ENCODE measurements at regions not wholly inside any gene's neighbourhood (a gene's known extent, or its start where the extent isn't known, plus 50 kb on each side); places are given as distances from the start of the nearest gene placed in this dataset.

DNA sequence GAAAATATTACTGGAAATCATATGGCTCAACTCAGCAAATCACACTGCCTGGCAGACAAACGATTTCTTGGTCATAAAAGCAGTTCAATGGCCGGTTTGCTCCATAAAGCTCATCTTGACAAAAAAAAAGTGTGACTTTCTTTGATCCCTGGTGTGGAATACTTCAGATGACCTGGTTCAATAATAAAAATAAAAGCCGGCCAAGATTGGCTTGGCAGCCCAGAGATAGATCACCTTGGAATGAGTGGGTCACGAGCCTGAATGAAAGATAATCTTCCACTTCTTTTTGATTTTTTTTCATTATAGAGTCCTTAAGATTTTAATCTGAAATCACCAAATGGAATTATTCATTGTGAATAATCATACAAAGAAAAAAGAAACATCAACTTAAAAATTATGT, 445.3 kb upstream of the CITED2 start:
- DNase-seq = no peak
- intact Hi-C loops (cut with DNase I) = no loop called here
- no peak for ATAC-seq (ENCODE audit: poor library complexity)

DNA sequence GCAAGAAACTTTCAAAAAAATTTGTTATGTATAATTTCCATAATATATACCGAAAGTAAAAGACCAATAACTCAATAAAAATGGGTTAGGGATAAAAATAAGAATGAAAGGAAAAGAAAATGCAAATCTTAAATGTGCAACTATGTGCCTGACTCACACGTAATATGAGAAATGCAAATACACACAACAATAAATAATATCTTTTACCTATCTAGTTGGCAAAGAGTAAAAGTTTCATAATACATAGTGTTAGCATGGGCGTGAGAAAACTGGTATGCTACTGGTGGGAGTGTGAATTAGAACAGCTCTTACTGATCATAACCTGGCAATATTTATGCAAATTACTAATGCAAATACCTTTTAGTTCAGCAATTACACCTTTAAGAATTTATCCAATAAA, 438.5 kb upstream of the CITED2 start:
- intact Hi-C loops (cut with DNase I) = no loop called here
- ATAC-seq (ENCODE audit: poor library complexity) (no peak), DNase-seq (no peak)

DNA sequence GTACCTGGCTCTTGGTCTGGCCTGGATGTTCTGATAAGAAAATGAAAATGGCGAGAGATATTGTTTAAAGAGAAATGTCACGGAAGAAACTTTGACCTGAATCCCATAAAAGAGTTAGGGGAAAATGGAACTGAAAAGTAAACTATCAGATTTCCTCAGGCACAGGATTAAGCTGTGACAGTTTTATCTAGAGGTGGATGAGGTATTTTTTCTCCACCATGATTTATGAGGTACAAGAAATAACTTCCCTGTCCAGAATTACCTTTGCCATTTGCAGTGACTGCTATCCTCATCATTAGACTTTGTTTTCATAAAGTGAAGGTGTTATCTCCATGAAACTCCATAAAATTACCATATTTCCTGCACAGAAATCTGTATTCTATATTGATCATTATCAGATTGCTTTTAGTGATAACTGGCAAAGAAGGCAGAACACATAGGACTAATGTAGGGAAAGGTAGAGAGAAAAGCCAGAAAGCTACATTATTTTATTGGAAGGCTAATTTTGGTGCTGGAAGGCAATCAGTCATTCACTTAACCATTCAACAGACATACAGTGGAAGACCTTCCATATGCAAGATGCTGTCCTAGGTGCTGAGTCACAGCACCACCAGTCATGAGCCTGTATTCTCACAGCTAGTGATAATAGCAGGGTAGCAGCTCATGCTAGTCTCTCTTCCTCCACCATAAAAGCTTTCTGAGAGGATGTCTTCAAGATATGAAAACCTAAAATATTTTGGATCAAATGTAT, 427.3 kb upstream of the CITED2 start:
- DNase-seq (no peak), ATAC-seq (ENCODE audit: poor library complexity) (no peak)
- intact Hi-C loops (cut with DNase I) = no loop called here

DNA sequence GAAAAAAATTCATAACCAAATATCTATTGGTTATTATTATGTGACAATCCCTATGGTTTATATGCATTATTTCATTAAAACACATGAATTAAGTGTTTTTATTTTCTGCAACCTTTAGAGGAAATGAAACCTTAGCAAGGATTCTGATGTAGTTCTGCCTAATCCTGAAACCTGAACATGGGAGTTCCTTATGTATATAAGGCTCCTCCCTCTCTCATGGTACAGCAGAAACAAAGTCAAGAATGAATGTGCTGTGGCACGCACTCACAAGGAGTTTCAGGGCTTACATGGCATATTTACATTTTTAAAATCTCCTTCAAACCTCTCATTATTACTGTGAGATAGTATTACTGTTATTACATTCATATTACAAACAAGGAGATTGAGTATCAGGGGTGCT, 426.4 kb upstream of the CITED2 start:
- ATAC-seq (ENCODE audit: poor library complexity) = no peak
- intact Hi-C loops (cut with DNase I) = no loop called here
- no peak for DNase-seq

DNA sequence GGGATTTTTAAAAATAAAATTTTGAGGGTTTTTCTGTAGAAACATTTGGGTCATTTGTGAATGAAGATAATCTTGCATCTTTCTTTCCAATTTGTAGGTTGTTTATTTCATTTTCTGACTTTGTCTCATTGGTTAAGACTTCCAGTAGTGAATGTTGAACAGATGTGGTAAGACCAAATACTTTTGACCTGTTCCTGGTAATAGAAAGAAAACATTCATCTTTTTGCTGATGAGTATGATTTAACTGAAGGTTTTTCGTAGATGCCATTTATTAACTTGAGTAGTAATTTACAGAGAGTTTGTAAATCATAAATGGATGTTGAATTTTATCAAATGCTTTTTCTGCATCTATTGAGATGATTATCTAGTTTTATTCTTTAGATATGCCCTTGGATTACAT, 416.1 kb upstream of the CITED2 start:
- no peak for DNase-seq
- no peak for ATAC-seq (ENCODE audit: poor library complexity)
- intact Hi-C loops (cut with DNase I) = no loop called here

DNA sequence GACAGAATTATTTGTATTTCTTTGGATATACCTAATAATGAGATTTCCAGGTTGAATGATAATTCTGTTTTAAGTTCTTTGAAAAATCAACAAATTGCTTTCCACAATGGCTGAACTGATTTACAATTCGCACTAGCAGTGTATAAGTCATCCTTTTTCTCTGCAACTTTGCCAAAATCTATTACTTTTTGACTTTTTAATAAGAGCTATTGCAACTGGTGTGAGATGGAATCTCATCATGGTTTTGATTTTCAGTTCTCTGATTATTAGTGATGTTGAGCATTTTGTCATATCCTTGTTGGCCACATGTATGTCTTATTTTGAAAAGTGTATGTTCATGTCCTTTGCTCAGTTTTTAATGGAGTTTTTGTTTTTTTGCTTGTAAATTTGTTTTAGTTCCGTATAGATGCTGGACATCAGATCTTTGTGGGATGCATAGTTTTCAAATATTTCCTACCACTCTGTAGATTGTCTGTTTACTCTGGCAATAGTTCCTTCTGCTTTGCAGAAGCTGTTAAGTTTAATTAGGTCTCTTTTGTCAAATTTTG, 409.8 kb upstream of the CITED2 start:
- ATAC-seq (ENCODE audit: poor library complexity) (no peak), DNase-seq (no peak)
- intact Hi-C loops (cut with DNase I) = no loop called here

DNA sequence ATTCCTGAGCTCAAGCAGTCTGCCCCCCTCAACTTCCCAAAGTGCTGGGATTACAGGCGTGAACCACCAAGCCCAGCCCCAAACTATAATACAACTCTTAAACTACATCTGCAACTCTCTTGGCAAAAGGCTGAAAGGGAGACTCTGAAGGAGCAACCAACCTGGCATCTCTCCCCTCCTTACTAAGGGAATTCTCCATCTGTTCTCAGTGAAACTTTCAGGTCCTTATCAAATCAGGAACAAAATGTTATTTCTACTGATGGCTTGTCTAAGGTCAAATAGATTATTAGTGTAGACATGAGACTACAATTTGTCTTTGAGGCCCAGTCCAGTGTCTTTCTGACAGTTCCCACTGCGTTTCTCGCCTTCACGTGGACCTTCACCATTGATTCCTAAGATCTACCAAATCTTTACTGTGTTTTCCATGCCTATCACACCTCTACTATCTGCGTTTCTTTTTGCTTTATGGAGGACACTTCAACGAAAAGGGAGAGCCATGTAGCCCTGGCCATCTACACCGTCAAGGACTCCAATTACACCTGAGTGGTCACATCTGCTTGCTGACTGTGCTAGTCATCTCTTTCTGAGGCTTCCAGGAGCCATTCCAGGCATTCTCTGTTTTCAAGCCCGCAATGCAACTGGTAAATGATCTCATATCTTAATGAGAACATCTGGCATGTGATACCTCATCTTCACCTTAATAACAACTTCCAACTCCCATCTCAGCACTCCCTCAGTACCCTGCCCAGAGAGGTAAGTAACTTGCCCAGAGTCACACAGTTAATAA, 405.7 kb upstream of the CITED2 start:
- intact Hi-C loops (cut with DNase I) = no loop called here
- no peak for ATAC-seq (ENCODE audit: poor library complexity)
- no peak for DNase-seq

DNA sequence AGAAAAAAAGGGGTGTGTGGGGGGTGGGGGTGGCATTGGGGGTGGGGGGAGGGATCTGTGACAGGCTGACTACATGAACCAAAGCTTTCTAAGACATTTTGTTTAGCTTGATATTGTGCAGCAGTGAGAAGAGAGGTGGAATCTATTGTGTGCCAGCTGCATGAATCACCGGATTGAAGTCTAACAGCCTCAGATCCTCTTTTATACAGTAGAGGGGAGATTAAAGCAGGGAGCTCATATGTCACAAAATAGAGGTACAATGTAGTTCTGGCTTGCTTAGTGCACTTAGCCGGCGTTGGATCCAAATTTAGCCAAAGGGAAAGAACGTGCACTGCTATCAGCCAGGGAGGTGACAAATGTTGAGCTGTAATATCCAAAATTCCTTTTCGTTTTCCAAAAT, 404.2 kb upstream of the CITED2 start:
- intact Hi-C loops (cut with DNase I) = no loop called here
- DNase-seq (no peak), ATAC-seq (ENCODE audit: poor library complexity) (peak; percentile 80)

DNA sequence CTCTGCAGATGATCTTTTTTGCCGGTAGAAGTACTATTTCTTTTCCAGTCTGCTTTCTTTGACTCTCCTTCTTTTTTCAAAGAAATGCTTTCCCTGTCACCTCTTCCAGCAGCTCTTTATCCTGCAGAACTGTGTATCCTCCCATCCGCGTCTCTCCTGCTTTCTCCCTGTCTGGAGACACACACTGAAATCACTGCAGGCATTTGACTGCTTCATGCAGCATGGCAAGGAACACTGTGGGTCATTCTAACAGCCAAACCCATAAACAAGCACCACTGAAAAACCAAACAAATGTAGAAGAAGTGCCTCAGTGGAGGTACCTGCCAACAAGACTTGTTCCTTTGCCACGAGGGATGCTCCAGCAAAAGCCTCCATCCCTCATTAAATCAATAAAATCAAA, 403.7 kb upstream of the CITED2 start:
- DNase-seq = no peak
- peak; percentile 34 for ATAC-seq (ENCODE audit: poor library complexity)
- intact Hi-C loops (cut with DNase I) = no loop called here

DNA sequence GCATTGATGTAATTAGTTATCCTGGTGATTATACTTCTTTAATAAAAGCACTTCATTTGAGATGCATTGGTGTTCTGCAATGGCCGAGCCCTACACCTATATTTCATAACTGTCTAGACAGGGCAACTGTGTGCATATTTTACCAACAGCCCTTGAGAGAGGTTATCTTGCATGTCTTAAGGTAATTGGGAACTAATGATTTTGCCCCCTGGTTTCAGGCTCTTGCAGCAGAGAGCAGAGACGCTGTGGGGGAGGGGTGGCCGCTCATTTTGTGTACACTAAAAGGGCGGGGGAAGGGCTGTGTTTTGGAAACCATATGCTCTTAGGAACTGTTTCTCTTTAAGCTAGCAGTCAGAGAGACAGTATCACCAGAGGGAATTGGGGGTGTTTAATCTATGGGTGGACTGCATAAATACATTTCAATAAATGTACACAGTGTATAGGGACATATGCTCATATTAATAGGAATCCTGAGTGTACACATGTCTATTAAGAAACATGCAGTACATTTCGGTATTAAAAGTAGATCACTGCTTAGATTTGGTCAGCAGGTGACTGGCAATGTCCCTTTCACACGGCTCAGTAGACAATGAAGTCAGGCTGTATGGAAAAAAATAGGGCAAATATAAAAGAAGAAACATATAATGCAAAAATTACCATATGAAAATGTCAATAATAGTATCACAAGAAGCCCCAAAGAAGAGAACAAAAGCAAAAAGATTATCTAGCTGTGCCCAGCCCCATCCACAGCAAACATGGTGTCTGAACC, 402.9 kb upstream of the CITED2 start:
- DNase-seq (no peak), ATAC-seq (ENCODE audit: poor library complexity) (no peak)
- intact Hi-C loops (cut with DNase I) = no loop called here

DNA sequence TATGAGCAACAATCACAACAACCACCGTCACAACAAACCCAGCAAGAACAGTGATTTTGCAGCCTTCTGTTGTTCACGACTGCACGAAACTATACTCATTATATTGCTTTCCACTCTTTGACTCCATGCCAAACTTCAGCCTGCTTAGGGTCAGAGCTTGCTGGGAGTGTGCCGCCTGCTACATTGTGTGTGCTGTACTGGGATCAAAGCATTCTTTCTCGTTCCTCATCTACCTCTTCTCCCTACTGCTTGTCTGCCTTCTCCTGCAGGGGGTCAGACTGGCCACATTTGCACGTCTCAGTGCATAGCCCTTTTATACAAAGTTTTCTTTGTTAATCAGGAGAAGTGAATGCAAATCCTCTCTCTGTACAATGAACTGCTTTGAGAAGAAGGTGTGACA, 401.6 kb upstream of the CITED2 start:
- intact Hi-C loops (cut with DNase I) = no loop called here
- ATAC-seq (ENCODE audit: poor library complexity) = no peak

DNA sequence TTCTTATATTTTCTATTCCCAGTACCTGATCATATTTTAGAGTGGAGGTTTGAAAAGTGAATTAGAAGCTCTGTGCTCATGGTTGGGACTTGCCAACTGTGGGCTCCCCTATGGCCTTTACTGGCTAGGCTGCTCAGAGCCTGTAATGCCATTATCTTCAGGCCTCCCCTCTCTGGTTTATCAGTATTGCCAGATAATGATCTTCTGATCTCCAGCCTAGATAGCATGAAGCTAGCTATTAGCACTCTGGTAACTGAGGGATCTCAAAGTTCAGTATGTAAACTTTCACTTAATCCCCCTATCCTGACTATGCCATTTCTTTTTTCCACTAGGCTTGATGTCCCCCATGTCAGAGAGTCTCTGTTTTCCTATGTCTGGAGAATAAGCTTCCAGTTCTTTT, 393.7 kb upstream of the CITED2 start:
- intact Hi-C loops (cut with DNase I) = no loop called here
- DNase-seq (no peak), ATAC-seq (ENCODE audit: poor library complexity) (no peak)

More for the DNA sequence above, 401.6 kb upstream of the CITED2 start:
- no peak for DNase-seq

DNA sequence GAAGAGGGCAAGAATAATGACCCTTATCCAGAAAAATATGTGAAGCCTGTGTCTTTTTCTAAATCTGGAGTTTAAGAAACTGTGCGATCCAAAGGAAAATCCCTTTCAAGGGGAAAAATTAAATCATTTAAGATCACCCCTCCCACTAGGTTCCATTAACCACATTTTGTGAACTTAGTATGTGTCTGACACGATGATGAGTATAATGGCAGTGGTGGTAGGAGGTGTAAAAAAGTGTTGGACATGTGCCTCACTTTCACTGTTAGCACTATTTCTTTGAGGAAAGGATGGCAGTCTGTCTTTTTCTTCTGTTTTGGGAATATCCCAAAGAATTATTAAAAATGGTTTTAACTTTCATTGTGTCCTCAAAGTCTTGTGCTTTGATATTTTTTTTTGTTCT, 392.3 kb upstream of the CITED2 start:
- intact Hi-C loops (cut with DNase I) = no loop called here
- DNase-seq = no peak
- no peak for ATAC-seq (ENCODE audit: poor library complexity)

DNA sequence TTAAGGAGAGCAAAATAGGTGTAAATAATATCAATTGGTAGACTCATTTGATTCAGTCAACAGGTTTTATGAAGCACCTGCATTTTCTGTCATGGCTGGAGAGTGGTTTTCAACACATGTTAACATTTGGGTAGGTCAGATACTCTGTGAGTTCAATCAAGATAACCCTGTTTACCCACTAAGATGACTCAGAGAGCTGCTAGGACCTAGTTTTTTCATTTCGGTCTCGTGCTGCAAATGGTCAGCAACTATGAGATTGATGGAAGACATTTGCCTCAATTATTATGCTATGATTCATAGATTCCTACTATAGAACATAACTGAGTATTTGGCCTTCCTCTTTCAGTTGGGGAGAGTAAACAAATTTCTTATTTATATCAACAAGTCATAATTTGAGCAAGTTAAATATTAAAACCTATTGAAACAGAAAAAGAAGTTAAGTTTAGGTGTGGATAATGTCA, 391.4 kb upstream of the CITED2 start:
- intact Hi-C loops (cut with DNase I) = no loop called here
- no peak for ATAC-seq (ENCODE audit: poor library complexity)

DNA sequence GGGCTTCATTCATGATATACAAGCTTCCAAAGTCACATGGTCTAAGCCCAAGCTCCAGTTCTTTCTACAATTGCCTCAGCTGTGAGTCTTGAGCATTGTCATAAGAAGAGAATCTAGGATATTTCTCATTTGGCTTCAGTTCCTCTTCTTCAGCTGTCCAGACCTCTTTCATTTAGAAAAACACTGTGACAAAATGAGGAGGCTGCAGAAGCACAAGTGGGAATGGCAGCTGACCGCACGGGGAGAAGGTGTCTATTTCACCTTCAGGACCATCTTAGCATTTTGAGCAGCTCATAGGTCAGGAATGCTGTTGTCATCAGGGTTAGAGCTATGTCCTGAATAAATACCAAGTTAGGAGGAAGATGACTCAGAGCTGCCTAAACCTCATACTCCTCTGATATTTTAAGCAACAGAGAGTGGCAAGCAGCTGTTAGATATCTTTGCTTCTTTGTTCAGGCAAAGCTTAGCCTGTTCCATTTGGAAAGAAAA, 390.1 kb upstream of the CITED2 start:
- intact Hi-C loops (cut with DNase I) = no loop called here
- peak; percentile 89 for ATAC-seq (ENCODE audit: poor library complexity)
- DNase-seq = no peak

More for the DNA sequence above, 391.4 kb upstream of the CITED2 start:
- no peak for DNase-seq

DNA sequence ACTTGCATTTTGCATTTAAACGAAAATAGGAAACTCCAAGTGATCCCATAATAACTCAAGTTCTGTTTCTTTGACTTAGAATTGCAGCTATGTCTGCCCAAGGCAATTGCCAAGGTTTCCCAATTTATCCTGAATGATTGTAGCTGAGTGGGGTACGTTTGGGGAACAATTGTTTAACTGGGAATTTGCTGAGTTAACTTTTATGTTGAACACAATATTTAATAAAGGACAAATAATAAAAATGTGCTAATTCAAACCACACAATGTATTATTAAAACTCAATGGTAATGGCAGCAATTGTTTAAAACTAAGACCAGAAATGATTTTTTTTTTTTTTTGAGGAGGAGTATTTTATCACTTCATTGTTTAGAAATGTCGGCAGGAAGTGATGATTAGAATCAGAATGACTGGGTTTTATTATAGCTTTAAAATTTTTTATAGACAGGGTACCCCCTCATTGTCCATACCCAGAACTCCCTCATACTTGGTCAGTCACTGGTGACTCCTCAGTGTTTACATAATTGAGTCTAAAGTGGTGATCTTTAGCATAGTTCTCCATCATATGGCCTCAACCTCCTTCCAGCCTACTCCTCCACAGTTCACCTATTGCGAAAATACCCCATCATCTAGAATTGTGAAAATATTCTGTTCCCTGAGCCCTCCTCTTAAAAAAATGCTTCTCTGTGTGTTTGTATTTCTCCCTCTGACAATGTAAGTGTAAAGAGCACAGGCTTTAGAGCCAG, 389.2 kb upstream of the CITED2 start:
- ATAC-seq (ENCODE audit: poor library complexity) (no peak), DNase-seq (no peak)
- intact Hi-C loops (cut with DNase I) = no loop called here

DNA sequence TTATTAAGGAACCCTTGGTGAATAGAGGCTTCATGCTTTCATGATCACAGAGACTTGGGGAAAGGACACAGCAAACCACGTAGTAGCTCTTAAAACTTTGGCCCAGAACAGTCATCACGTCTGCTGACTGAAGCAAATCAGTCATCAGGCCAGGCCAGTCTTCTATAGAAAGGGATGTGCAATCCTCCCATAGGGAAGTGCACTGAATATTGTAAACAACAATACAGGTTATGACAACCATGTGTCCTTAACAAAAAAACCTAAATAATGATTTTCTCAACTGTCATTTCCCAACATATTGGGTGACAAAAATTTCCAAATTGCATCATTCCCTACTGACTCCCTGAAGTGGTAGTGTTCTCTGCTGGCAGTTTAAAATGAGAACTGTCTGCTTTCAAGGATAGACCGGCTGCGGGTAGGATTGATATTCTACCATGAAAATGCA, 388.2 kb upstream of the CITED2 start:
- DNase-seq = no peak
- intact Hi-C loops (cut with DNase I) = no loop called here
- ATAC-seq (ENCODE audit: poor library complexity) = peak; percentile 17

DNA sequence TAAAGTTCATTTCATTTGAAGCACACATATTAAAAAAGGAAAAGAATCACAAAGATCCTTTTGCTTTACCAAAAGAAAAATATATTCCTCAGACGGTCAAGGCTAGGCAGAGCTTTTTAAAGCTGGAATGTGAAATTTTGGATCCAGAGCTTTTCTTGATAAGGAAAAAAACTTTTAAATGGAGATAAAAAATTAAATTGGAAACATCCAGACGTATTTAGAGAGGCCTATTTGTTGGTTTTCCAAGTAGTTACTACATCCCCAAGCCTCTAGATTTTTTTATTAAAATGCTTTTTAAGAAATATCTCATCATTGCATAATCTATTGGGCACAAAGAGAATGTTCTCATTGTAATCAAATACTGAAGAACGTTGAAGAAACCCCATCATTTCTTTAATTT, 385.7 kb upstream of the CITED2 start:
- intact Hi-C loops (cut with DNase I) = no loop called here
- ATAC-seq (ENCODE audit: poor library complexity) (no peak), DNase-seq (no peak)
